ENCODE measurements at regions not wholly inside any gene's neighbourhood (a gene's known extent, or its start where the extent isn't known, plus 50 kb on each side); places are given as distances from the start of the nearest gene placed in this dataset.

DNA sequence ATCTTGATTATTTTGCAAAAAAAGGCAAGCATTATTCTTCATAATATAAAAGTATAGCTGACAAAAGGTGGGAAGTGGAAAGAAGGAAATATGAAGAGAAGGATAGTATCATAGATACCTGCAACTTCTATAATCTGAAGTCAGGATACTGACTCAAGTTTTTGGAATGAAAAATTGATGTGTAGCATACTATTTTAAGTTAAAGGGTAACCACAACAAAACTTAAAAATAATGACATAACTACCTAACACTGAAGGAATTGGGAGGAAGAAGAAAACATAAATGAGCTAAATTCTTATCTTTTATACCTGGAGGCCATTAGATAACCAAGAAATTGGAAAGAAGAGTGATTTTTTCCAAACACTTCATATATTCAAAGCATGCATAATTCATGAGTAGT, 51.8 kb upstream of the TLE1 start:
- no peak overlapping the region for H3K27ac ChIP-seq
- no peaks in the 10 kb centered on the region for H3K27me3 ChIP-seq (replicated peaks in 1 of 7)
- no peaks in the 10 kb centered on the region for H3K36me3 ChIP-seq
- TF ChIP-seq POLR2AphosphoS5 (IDR thresholded peaks at IDR 0.05) (no peak), POLR2A (IDR thresholded peaks at IDR 0.05) (no peak)
- TF ChIP-seq, protein P1, sequence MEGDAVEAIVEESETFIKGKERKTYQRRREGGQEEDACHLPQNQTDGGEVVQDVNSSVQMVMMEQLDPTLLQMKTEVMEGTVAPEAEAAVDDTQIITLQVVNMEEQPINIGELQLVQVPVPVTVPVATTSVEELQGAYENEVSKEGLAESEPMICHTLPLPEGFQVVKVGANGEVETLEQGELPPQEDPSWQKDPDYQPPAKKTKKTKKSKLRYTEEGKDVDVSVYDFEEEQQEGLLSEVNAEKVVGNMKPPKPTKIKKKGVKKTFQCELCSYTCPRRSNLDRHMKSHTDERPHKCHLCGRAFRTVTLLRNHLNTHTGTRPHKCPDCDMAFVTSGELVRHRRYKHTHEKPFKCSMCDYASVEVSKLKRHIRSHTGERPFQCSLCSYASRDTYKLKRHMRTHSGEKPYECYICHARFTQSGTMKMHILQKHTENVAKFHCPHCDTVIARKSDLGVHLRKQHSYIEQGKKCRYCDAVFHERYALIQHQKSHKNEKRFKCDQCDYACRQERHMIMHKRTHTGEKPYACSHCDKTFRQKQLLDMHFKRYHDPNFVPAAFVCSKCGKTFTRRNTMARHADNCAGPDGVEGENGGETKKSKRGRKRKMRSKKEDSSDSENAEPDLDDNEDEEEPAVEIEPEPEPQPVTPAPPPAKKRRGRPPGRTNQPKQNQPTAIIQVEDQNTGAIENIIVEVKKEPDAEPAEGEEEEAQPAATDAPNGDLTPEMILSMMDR (IDR thresholded peaks at IDR 0.05 in 8 of 11, conservative IDR thresholded peaks at IDR 0.05 in 3 of 11): no peak
- intact Hi-C loops (cut with DNase I; ENCODE audit: low total_unique reads): no loop called here
- no peak overlapping the region for H3K4me3 ChIP-seq
- H3K9me3 ChIP-seq: peaks cover 0 to 27% (median 18%) of the 10 kb centered on the region in 8 donors
- DNase-seq: no peak
- no peaks in the 10 kb centered on the region for H3K4me1 ChIP-seq

DNA sequence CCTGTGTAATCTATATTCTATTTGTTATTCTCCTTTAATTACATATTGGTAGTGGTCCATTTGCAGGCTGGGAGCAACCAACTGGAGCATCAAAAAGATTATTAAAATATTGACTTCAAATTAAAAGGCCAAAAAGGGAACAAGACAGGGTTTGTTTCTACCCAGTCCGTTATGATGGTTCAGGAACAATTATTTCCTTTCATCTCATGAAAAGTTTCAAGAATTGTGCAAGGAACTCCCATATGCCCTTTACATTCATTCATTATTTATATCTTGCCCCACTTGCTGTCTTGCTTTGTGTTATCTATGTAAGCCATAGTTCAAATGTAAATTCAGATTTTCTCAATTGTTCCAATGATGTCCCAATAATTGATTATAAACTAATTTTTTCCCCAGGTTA, 58.7 kb upstream of the TLE1 start:
- TF ChIP-seq, protein P1 (IDR thresholded peaks at IDR 0.05 in 8 of 11, conservative IDR thresholded peaks at IDR 0.05 in 3 of 11): no peak
- TF ChIP-seq POLR2A (IDR thresholded peaks at IDR 0.05) (no peak), POLR2AphosphoS5 (IDR thresholded peaks at IDR 0.05) (no peak)
- peaks cover 0 to 14% (median 8%) of the 10 kb centered on the region in 8 donors for H3K9me3 ChIP-seq
- intact Hi-C loops (cut with DNase I; ENCODE audit: low total_unique reads): no loop called here
- DNase-seq: no peak
- H3K36me3 ChIP-seq: no peaks in the 10 kb centered on the region
- peaks cover 0 to 2% (median 0%) of the 10 kb centered on the region in 7 donors for H3K27me3 ChIP-seq (replicated peaks in 1 of 7)
- no peak overlapping the region for H3K4me3 ChIP-seq
- H3K27ac ChIP-seq: no peak overlapping the region
- H3K4me1 ChIP-seq: no peaks in the 10 kb centered on the region
- 46 to 73% (median 61%) methylated on average over 1 of the region's 1 CpG for WGBS, 5 donors

DNA sequence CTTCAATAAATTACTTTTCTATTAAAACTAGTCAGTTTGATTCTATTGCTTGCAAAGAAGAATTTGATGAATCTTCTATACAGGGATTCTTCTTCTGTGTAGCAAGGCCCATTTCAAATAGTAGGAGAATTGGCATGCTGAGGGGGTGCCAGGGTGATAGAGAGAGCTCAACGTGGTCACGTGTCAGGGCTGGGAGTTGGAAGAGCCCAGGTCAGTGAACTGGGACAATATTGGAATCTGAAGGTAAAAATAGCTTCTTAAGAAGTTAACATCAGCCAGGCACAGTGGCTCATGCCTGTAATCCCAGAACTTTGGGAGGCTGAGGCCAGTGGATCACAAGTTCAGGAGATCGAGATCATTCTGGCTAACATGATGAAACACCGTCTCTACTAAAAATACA, 64.1 kb upstream of the TLE1 start:
- Histone ChIP-seq H3K36me3 (no peaks in the 10 kb centered on the region), H3K27ac (no peak overlapping the region), H3K27me3 (replicated peaks in 1 of 7) (peaks cover 0 to 3% (median 0%) of the 10 kb centered on the region in 7 donors), H3K9me3 (no peaks in the 10 kb centered on the region), H3K4me3 (no peak overlapping the region), H3K4me1 (no peaks in the 10 kb centered on the region)
- TF ChIP-seq POLR2AphosphoS5 (IDR thresholded peaks at IDR 0.05) (no peak), POLR2A (IDR thresholded peaks at IDR 0.05) (no peak)
- TF ChIP-seq, protein P1 (IDR thresholded peaks at IDR 0.05 in 8 of 11, conservative IDR thresholded peaks at IDR 0.05 in 3 of 11): no peak
- 88 to 95% (median 90%) methylated on average over 4 of the region's 4 CpGs for WGBS, 5 donors
- intact Hi-C loops (cut with DNase I; ENCODE audit: low total_unique reads): no loop called here
- no peak for DNase-seq

DNA sequence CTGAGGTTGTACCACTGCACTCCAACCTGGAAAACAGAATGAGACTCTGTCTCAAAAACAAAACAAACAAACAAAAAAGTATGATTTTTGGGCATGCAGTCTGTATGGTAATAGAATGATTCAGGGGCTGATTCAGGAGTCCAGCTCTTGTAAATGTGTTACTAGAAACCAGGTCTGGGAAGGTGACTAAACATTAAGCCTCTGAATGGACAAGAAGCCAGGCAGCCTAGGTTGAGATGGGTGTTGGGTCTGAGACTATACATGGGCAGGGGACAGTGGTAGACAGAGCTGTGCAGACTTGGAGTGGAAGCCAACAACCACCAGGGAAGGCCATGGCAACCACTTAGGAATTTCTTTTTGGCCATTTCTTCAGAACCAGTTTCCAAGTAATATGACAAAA, 64.9 kb upstream of the TLE1 start:
- Histone ChIP-seq H3K4me3 (no peak overlapping the region), H3K27me3 (replicated peaks in 1 of 7) (peaks cover 0 to 3% (median 0%) of the 10 kb centered on the region in 7 donors), H3K9me3 (no peaks in the 10 kb centered on the region), H3K36me3 (no peaks in the 10 kb centered on the region), H3K27ac (no peak overlapping the region), H3K4me1 (no peaks in the 10 kb centered on the region)
- intact Hi-C loops (cut with DNase I; ENCODE audit: low total_unique reads): no loop called here
- TF ChIP-seq, protein P1 (IDR thresholded peaks at IDR 0.05 in 8 of 11, conservative IDR thresholded peaks at IDR 0.05 in 3 of 11): no peak
- TF ChIP-seq POLR2AphosphoS5 (IDR thresholded peaks at IDR 0.05) (no peak), POLR2A (IDR thresholded peaks at IDR 0.05) (no peak)
- no peak for DNase-seq
